HepG2 (cell line): ENCODE measurements at regions not wholly inside any gene's neighbourhood (a gene's known extent, or its start where the extent isn't known, plus 50 kb on each side); places are given as distances from the start of the nearest gene placed in this dataset.
A peak's percentile ranks its signal among the peaks of the same experiment; 100 is the strongest.

Source experiments
- ATAC-seq: fragments of 200-7000 bp; cut with Tn5 transposase; 3 replicates; pipeline ENCODE4 v1.9.1; 2020; ENCODE audit warnings: mild to moderate bottlenecking, moderate library complexity
- BruUV-seq: library from RNA; stranded (reverse); fragments of 400-500 nt; replicated peaks from 2 replicates; lab custom pipeline; 2021; lab: Mats Ljungman, UMichigan
- CTCF ChIA-PET: fragments of 300-600 bp; formaldehyde crosslinking; extraction: SDS; loops from one replicate; lab custom pipeline; 2021; ENCODE audit warnings: low total read pairs, inconsistent platforms, low intra/inter-chr PET ratio; lab: Yijun Ruan, JAX
- POLR2A ChIA-PET: fragments of 350-600 bp; sonication (Branson Sonifier 250); formaldehyde crosslinking; loops from one replicate; lab custom pipeline; 2020; ENCODE audit warnings: antibody characterized with exemption, inconsistent platforms; lab: Yijun Ruan, JAX
- DNase-seq: peaks from one replicate; pipeline ENCODE4 v3.0.0-alpha.2; 2015; ENCODE audit warnings: low spot score
- FAIRE-seq: peaks from 3 replicates; lab custom pipeline; 2011; peaks lifted over from hg19 to GRCh38; lab: Jason Lieb, UNC
- H2AFZ ChIP-seq: one replicate; pipeline ENCODE4 v1.6.1; 2011; ENCODE audit warnings: low read length, inconsistent platforms
- H3K27ac ChIP-seq: fragments of 300-600 bp; 3 replicates; pipeline ENCODE4 v1.8.0; 2011; ENCODE audit warnings: mixed run types, mild to moderate bottlenecking, mixed read lengths, low read length, inconsistent platforms; ENCODE audit not compliant: insufficient read depth; ENCODE audit errors: extremely low read length
- H3K27me3 ChIP-seq, 2 experiments: fragments of 200-600 bp in 1 of 2; 2 replicates in 1 of 2; 3 replicates in 1 of 2; pipeline versions ENCODE4 v1.6.0 to v1.8.0; 2011; ENCODE audit warnings: low read length in 2 of 2, mild to moderate bottlenecking in 2 of 2, moderate library complexity in 2 of 2, inconsistent platforms in 1 of 2; ENCODE audit not compliant: insufficient read depth in 2 of 2, control insufficient read depth in 1 of 2
- H3K36me3 ChIP-seq, 2 experiments: fragments of 200-600 bp in 1 of 2; replicated peaks in 1 of 2; 2 replicates in 1 of 2; 3 replicates in 1 of 2; pipeline versions ENCODE4 v1.5.1 to v1.8.0; 2011; ENCODE audit warnings: low read length in 2 of 2, inconsistent platforms in 1 of 2; ENCODE audit not compliant: insufficient read depth in 2 of 2, control insufficient read depth in 1 of 2
- H3K4me1 ChIP-seq: 2 replicates; pipeline ENCODE4 v1.5.1; 2012; ENCODE audit warnings: low read length, inconsistent platforms; ENCODE audit not compliant: insufficient read depth
- H3K4me2 ChIP-seq: 2 replicates; pipeline ENCODE4 v1.6.0; 2011; ENCODE audit warnings: low read depth, low read length, inconsistent platforms
- H3K4me3 ChIP-seq, 3 experiments: fragments of 200-600 bp in 1 of 3; sonication (generic), shearing (Covaris generic) in 1 of 3; replicated peaks in 1 of 3; 2 replicates each; pipeline ENCODE4 v1.5.1; 2011 to 2016; ENCODE audit warnings: low read length in 3 of 3, inconsistent platforms in 2 of 3, low read depth in 2 of 3, mild to moderate bottlenecking in 2 of 3, control low read depth in 1 of 3, mixed read lengths in 1 of 3; ENCODE audit not compliant: insufficient read depth in 1 of 3
- H3K79me2 ChIP-seq: one replicate; pipeline ENCODE4 v1.6.1; 2011; ENCODE audit warnings: low read length, inconsistent platforms; ENCODE audit not compliant: insufficient read depth
- H3K9ac ChIP-seq: 2 replicates; pipeline ENCODE4 v1.6.0; 2011; ENCODE audit warnings: mild to moderate bottlenecking, low read depth, low read length, inconsistent platforms; ENCODE audit not compliant: insufficient read depth
- H3K9me3 ChIP-seq: 2 replicates; pipeline ENCODE4 v1.5.1; 2012; ENCODE audit warnings: mild to moderate bottlenecking, low read length
- H4K20me1 ChIP-seq: 2 replicates; pipeline ENCODE4 v1.6.0; 2011; ENCODE audit warnings: inconsistent platforms, mild to moderate bottlenecking, low read length, moderate library complexity; ENCODE audit not compliant: insufficient read depth
- AGO1 ChIP-seq: fragments of 200-400 bp; formaldehyde crosslinking; IDR thresholded peaks from 2 replicates; pipeline ENCODE4 v1.6.1; 2017; ENCODE audit warnings: mild to moderate bottlenecking, low read depth, low read length, moderate library complexity; ENCODE audit not compliant: poor library complexity, severe bottlenecking
- ATAD3A ChIP-seq: sonication (generic); formaldehyde crosslinking; IDR thresholded peaks from 2 replicates; pipeline ENCODE4 v1.4.0; 2020; ENCODE audit warnings: missing genetic modification reagents
- ATF7-NPFF ChIP-seq: sonication (generic); formaldehyde crosslinking; IDR thresholded peaks from 2 replicates; pipeline ENCODE4 v1.8.1; 2023; ENCODE audit warnings: mild to moderate bottlenecking, low read depth, missing genetic modification reagents, moderate library complexity
- CEBPB ChIP-seq: IDR thresholded peaks from 2 replicates; pipeline ENCODE4 v1.6.1; 2011; ENCODE audit warnings: low read depth, low read length, improper control_type of control experiment, borderline replicate concordance
- CENPT ChIP-seq: sonication (generic); formaldehyde crosslinking; IDR thresholded peaks from 2 replicates; pipeline ENCODE4 v1.8.0; 2022; ENCODE audit warnings: low read depth, mild to moderate bottlenecking, moderate library complexity, missing genetic modification reagents
- GLI4 ChIP-seq: sonication (generic); formaldehyde crosslinking; IDR thresholded peaks from 2 replicates; pipeline ENCODE4 v1.5.1; 2020; ENCODE audit warnings: missing genetic modification reagents, mild to moderate bottlenecking, moderate library complexity, borderline replicate concordance
- HCFC1 ChIP-seq: fragments of 150-350 bp; IDR thresholded peaks from 2 replicates; pipeline ENCODE4 v1.6.1; 2014; ENCODE audit warnings: low read depth, low read length
- HIVEP1 ChIP-seq: sonication (generic); formaldehyde crosslinking; IDR thresholded peaks from 2 replicates; pipeline ENCODE4 v1.4.0; 2020; ENCODE audit warnings: mild to moderate bottlenecking, missing genetic modification reagents
- MIER3 ChIP-seq: IDR thresholded peaks from 2 replicates; pipeline ENCODE4 v1.6.1; 2016; ENCODE audit warnings: missing compliant biosample characterization, borderline replicate concordance
- TEF ChIP-seq: sonication (generic); formaldehyde crosslinking; IDR thresholded peaks from 2 replicates; pipeline ENCODE4 v1.5.0; 2020; ENCODE audit warnings: missing genetic modification reagents
- TFE3 ChIP-seq: IDR thresholded peaks from 2 replicates; pipeline ENCODE4 v1.6.1; 2016
- ZBTB21 ChIP-seq: sonication (generic); formaldehyde crosslinking; IDR thresholded peaks from 2 replicates; pipeline ENCODE4 v1.4.0; 2020; ENCODE audit warnings: missing genetic modification reagents
- ZNF484 ChIP-seq: sonication (generic); formaldehyde crosslinking; IDR thresholded peaks from 2 replicates; pipeline ENCODE4 v1.5.1; 2020; ENCODE audit warnings: mild to moderate bottlenecking, low read depth, missing genetic modification reagents, borderline replicate concordance
- ZNF749 ChIP-seq: sonication (generic); formaldehyde crosslinking; IDR thresholded peaks from 2 replicates; pipeline ENCODE4 v1.8.0; 2022; ENCODE audit warnings: mild to moderate bottlenecking, missing genetic modification reagents, moderate library complexity, borderline replicate concordance
- ZNF841 ChIP-seq: sonication (generic); formaldehyde crosslinking; IDR thresholded peaks from 2 replicates; pipeline ENCODE4 v1.8.1; 2023; ENCODE audit warnings: missing genetic modification reagents, borderline replicate concordance
- ZNF850 ChIP-seq: sonication (generic); formaldehyde crosslinking; conservative IDR thresholded peaks from 2 replicates; pipeline ENCODE4 v1.9.0; 2021; ENCODE audit warnings: mild to moderate bottlenecking, missing genetic modification reagents
- ZSCAN25 ChIP-seq: sonication (generic); formaldehyde crosslinking; IDR thresholded peaks from 2 replicates; pipeline ENCODE4 v1.8.0; 2022; ENCODE audit warnings: mild to moderate bottlenecking, missing genetic modification reagents
- WGBS: methylation state at CpG from one replicate; pipeline ENCODE4 v1.1.6; 2017; ENCODE audit warnings: low lambda C conversion rate; 5-methylcytosine and 5-hydroxymethylcytosine counted together
- in situ Hi-C: cut with HindIII; loops from 2 replicates; pipeline ENCODE4 v1.10.0; 2017; ENCODE audit warnings: low pct_unique_long_range_greater_than_20kb; ENCODE audit not compliant: extremely low pct_ligation_motif_present
- intact Hi-C: fragments of 100-400 bp; cut with micrococcal nuclease; formaldehyde crosslinking; loops from one replicate; pipeline ENCODE4 v1.10.0; 2022; ENCODE audit not compliant: unreplicated experiment

- ChIA-PET CTCF (no interaction called here), POLR2A (no interaction called here)
- H3K4me2 ChIP-seq, result no peak overlapping the region
- DNase-seq, result peak; percentile 3
- ATAC-seq, result no peak
- no peaks in the 10 kb centered on the region for H3K27me3 ChIP-seq
- BruUV-seq, result no TSS peak
- intact Hi-C loops, result no loop called here
- no peak overlapping the region for H3K4me3 ChIP-seq
- no peaks in the 10 kb centered on the region for H3K36me3 ChIP-seq
- H3K4me1 ChIP-seq, result peaks cover 6% of the 10 kb centered on the region; the same call in 1 of the 2 replicates
- in situ Hi-C loops, result no loop called here
- H3K79me2 ChIP-seq, result no peaks in the 10 kb centered on the region
- no peaks in the 10 kb centered on the region for H4K20me1 ChIP-seq
- WGBS, result 22% methylated on average over 6 of the region's 6 CpGs
- no peak overlapping the region for H2AFZ ChIP-seq
- FAIRE-seq, result no peak
- TF ChIP-seq ZNF841 (CRISPR knock-in tag) (no peak), ZBTB21 (CRISPR knock-in tag) (no peak), CENPT (CRISPR knock-in tag) (no peak), AGO1 (no peak), CEBPB (0 out of 2 replicates have a peak, but pooled peaks have one; percentile 24), TEF (CRISPR knock-in tag) (no peak), MIER3 (CRISPR knock-in tag) (no peak)
- no peak overlapping the region for H3K27ac ChIP-seq
- no peak overlapping the region for H3K9ac ChIP-seq
- peaks cover 11% of the 10 kb centered on the region for H3K9me3 ChIP-seq
Observed at GRCh38 chr12:97757481-97758193, 295.0 kb downstream of the RMST start.

- in situ Hi-C loops (no loop called here), intact Hi-C loops (no loop called here)
- FAIRE-seq (no peak), ATAC-seq (no peak), DNase-seq (no peak)
- H2AFZ ChIP-seq, result no peak overlapping the region
- no peak overlapping the region for H3K4me3 ChIP-seq
- H3K4me2 ChIP-seq, result no peak overlapping the region
- H3K4me1 ChIP-seq, result peaks cover 6% of the 10 kb centered on the region; the same call in 1 of the 2 replicates
- no peaks in the 10 kb centered on the region for H3K36me3 ChIP-seq
- H3K9ac ChIP-seq, result no peak overlapping the region
- no peaks in the 10 kb centered on the region for H3K27me3 ChIP-seq
- POLR2A ChIA-PET, result no interaction called here
- H4K20me1 ChIP-seq, result no peaks in the 10 kb centered on the region
- CTCF ChIA-PET, result no interaction called here
- H3K9me3 ChIP-seq, result peaks cover 16% of the 10 kb centered on the region
- 11% methylated on average over 1 of the region's 1 CpG for WGBS
- no peaks in the 10 kb centered on the region for H3K79me2 ChIP-seq
- H3K27ac ChIP-seq, result no peak overlapping the region
- no TSS peak for BruUV-seq
- TF ChIP-seq HIVEP1 (no peak), ZNF850 (CRISPR knock-in tag) (no peak), GLI4 (no peak), ZNF484 (CRISPR knock-in tag) (no peak), ZNF749 (no peak), ATAD3A (CRISPR knock-in tag) (no peak), HCFC1 (no peak), ZSCAN25 (no peak), ATF7-NPFF (no peak), TFE3 (CRISPR knock-in tag) (no peak)
Observed at GRCh38 chr12:97758194-97758501, 295.5 kb downstream of the RMST start.
